Progenitor cell of endocrine pancreas (in vitro differentiated cells): ENCODE measurements at regions not wholly inside any gene's neighbourhood (a gene's known extent, or its start where the extent isn't known, plus 50 kb on each side); places are given as distances from the start of the nearest gene placed in this dataset.

Source experiments
- DNase-seq: peaks from one replicate; pipeline ENCODE4 v3.0.0; 2021; ENCODE audit warnings: low spot score; ENCODE audit not compliant: unreplicated experiment
- H3K27ac Mint-ChIP-seq: 2 replicates; pipeline ENCODE4 v1.8.0; 2021; ENCODE audit warnings: mild to moderate bottlenecking, moderate library complexity, mixed read lengths
- H3K27me3 Mint-ChIP-seq: 2 replicates; pipeline ENCODE4 v1.8.0; 2021; ENCODE audit warnings: mixed read lengths
- H3K36me3 Mint-ChIP-seq: 2 replicates; pipeline ENCODE4 v1.8.0; 2022; ENCODE audit warnings: mixed read lengths; ENCODE audit not compliant: insufficient read depth
- H3K4me1 Mint-ChIP-seq: 2 replicates; pipeline ENCODE4 v1.8.0; 2021; ENCODE audit warnings: low read depth, mixed read lengths
- H3K4me3 Mint-ChIP-seq: 2 replicates; pipeline ENCODE4 v1.8.0; 2021; ENCODE audit warnings: low read depth, mild to moderate bottlenecking, moderate library complexity, mixed read lengths
- H3K9me3 Mint-ChIP-seq: 2 replicates; pipeline ENCODE4 v1.8.0; 2021; ENCODE audit warnings: low read depth, mixed read lengths
- TF ChIP-seq, protein P1 (sequence below): fragments of 200-600 bp; sonication (generic); IDR thresholded peaks from one replicate; pipeline ENCODE4 v1.5.0; 2021; ENCODE audit warnings: antibody characterized with exemption, mild to moderate bottlenecking; ENCODE audit not compliant: unreplicated experiment

- Mint-ChIP-seq H3K36me3 (no peaks in the 10 kb centered on the region), H3K9me3 (no peaks in the 10 kb centered on the region), H3K4me3 (no peak overlapping the region), H3K27me3 (peaks cover 3% of the 10 kb centered on the region), H3K4me1 (no peaks in the 10 kb centered on the region), H3K27ac (no peak overlapping the region)
- TF ChIP-seq, protein P1, sequence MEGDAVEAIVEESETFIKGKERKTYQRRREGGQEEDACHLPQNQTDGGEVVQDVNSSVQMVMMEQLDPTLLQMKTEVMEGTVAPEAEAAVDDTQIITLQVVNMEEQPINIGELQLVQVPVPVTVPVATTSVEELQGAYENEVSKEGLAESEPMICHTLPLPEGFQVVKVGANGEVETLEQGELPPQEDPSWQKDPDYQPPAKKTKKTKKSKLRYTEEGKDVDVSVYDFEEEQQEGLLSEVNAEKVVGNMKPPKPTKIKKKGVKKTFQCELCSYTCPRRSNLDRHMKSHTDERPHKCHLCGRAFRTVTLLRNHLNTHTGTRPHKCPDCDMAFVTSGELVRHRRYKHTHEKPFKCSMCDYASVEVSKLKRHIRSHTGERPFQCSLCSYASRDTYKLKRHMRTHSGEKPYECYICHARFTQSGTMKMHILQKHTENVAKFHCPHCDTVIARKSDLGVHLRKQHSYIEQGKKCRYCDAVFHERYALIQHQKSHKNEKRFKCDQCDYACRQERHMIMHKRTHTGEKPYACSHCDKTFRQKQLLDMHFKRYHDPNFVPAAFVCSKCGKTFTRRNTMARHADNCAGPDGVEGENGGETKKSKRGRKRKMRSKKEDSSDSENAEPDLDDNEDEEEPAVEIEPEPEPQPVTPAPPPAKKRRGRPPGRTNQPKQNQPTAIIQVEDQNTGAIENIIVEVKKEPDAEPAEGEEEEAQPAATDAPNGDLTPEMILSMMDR, result no peak
- DNase-seq, result no peak
These were observed 192.5 kb upstream of the ZNF462 start for GRCh38 chr9:106670418-106670817.

DNA sequence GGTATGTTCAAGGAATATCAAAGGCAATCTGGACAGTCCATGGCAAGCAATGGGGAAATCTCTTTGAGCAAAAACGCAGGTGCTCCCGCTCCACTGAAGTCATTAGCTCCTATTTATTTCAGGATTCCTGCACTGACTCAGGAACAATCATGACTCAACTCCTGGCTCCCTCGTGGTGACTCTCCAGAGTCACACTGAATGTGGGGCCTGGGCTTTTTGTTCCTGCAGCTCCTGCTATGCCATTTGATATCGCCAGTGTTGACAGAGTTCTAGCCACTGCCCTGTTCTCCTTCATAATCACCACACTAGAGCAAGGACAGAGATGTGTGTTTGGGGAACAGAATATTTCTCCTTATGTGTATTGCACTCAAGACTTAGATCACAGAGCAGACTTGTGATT, 187.2 kb upstream of the ZNF462 start:
- no peaks in the 10 kb centered on the region for H3K36me3 Mint-ChIP-seq
- H3K9me3 Mint-ChIP-seq, result no peaks in the 10 kb centered on the region
- H3K4me3 Mint-ChIP-seq, result no peak overlapping the region
- TF ChIP-seq, protein P1, result no peak
- DNase-seq, result no peak
- no peaks in the 10 kb centered on the region for H3K4me1 Mint-ChIP-seq
- no peak overlapping the region for H3K27ac Mint-ChIP-seq
- no peaks in the 10 kb centered on the region for H3K27me3 Mint-ChIP-seq

GRCh38 chr9:106677374-106677773, 185.6 kb upstream of the ZNF462 start:
- Mint-ChIP-seq H3K27me3 (no peaks in the 10 kb centered on the region), H3K9me3 (no peaks in the 10 kb centered on the region), H3K36me3 (no peaks in the 10 kb centered on the region), H3K27ac (no peak overlapping the region), H3K4me3 (no peak overlapping the region), H3K4me1 (no peaks in the 10 kb centered on the region)
- TF ChIP-seq, protein P1, result no peak
- no peak for DNase-seq

GRCh38 chr9:106677830-106678229, 185.1 kb upstream of the ZNF462 start:
- Mint-ChIP-seq H3K9me3 (no peaks in the 10 kb centered on the region), H3K27ac (no peak overlapping the region), H3K4me1 (no peaks in the 10 kb centered on the region), H3K27me3 (no peaks in the 10 kb centered on the region), H3K36me3 (no peaks in the 10 kb centered on the region), H3K4me3 (no peak overlapping the region)
- TF ChIP-seq, protein P1, result no peak
- no peak for DNase-seq

DNA sequence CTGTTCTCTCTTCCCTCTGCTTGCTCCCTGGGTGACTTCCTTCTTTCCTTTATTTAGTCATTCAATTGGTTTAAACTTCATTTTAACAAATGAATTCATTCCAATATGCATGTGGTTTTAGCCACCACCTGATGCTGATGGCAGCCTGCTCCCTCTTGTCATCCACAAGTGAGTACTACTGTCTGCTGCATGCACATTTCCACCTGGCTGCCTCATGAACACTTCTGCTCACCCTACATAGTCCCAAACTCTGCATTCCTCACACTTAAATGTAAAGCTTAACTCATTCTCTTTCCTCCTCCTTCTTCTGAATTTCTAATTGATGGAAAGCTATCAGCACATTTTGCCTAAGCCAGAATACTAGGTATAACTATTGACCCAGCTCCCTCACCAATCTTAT, 184.7 kb upstream of the ZNF462 start:
- Mint-ChIP-seq H3K4me3 (no peak overlapping the region), H3K36me3 (no peaks in the 10 kb centered on the region), H3K4me1 (no peaks in the 10 kb centered on the region), H3K27ac (no peak overlapping the region), H3K9me3 (no peaks in the 10 kb centered on the region), H3K27me3 (no peaks in the 10 kb centered on the region)
- no peak for DNase-seq
- TF ChIP-seq, protein P1, result no peak
